Esophagus squamous epithelium (tissue), 4 donors: ENCODE measurements at regions not wholly inside any gene's neighbourhood (a gene's known extent, or its start where the extent isn't known, plus 50 kb on each side); places are given as distances from the start of the nearest gene placed in this dataset.

Experiments used
- CTCF ChIP-seq, 6 experiments: fragments of 450-650 bp in 4 of 6; fragments of 200-600 bp in 2 of 6; sonication (generic) in 2 of 6; IDR thresholded peaks; one replicate each; pipeline ENCODE4 v1.5.1; 2016 to 2019; ENCODE audit warnings: antibody characterized with exemption in 6 of 6, mild to moderate bottlenecking in 4 of 6, moderate library complexity in 4 of 6
- POLR2A ChIP-seq, 4 donors: fragments of 450-650 bp; IDR thresholded peaks; one replicate each; pipeline ENCODE4 v1.6.1; 2017; ENCODE audit warnings: antibody characterized with exemption in 4 of 4, mild to moderate bottlenecking in 4 of 4, moderate library complexity in 3 of 4

GRCh38 chr7:128167791-128168666, 73.0 kb upstream of the LEP start:
- no peak for TF ChIP-seq POLR2A (IDR thresholded peaks at IDR 0.05)
- TF ChIP-seq CTCF (IDR thresholded peaks at IDR 0.05): no peak
